Activated CD4-positive, alpha-beta T cell treated with anti-CD3 and anti-CD28 coated beads, Interleukin-2, amount 50 U/mL, for 1 hour (primary cell): ENCODE measurements at regions not wholly inside any gene's neighbourhood (a gene's known extent, or its start where the extent isn't known, plus 50 kb on each side); places are given as distances from the start of the nearest gene placed in this dataset.

Experiments used
- DNase-seq: peaks from one replicate; pipeline ENCODE4 v3.0.0-alpha.2; 2020

DNA sequence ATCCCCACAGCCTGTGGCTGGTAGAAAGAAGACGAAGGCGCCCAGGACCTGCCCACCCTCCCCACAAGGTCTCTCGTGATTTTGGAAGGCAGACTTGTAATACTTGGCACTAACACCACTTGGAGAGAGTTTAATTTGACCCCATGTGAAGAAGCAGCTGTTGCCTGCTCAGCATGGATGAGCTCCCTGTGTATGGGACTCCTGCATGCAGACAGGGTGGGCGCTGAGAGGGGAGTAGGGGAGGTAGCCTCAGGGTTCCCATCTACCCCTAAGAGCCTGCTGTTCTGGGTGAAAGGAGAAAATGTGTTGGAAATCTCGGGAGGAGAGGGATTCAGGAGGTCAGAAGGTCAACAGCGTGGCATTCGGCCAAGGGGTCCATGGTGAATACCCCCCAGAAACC lies 625.9 kb downstream of the TBC1D22A start:
- no peak for DNase-seq

DNA sequence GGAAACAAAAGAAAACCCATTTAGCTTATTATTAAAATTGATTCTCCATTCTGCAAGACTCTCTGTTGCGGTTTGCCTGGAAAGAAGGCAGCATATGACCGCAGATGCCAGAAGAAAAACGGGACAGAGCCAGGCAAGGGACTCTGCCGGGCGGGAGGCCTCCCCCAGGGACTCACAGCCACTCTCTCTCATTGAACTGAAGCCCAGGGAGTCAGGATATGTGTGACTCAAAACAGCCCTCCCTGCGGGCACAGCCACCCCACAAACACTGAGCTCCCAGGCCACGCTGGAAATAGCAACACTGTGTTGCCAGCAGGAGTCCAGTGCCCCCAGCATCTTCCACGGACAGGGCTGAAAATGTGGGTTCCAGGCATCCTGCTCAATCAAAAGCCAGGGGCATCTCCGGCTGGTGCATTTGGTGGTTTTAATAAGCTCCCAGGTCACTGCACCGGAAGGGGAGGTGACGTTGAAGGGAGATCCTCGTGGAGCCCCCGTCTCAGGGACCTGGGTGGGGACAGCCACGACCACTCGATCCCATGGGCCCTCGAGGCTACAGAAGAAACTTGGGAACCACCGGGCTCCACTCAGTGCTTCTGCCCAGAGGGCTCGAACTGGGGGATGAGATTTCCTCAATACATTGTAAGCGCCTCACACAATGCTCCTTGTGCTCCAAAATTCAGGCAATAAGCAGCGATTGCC lies 624.5 kb downstream of the TBC1D22A start:
- no peak for DNase-seq

DNA sequence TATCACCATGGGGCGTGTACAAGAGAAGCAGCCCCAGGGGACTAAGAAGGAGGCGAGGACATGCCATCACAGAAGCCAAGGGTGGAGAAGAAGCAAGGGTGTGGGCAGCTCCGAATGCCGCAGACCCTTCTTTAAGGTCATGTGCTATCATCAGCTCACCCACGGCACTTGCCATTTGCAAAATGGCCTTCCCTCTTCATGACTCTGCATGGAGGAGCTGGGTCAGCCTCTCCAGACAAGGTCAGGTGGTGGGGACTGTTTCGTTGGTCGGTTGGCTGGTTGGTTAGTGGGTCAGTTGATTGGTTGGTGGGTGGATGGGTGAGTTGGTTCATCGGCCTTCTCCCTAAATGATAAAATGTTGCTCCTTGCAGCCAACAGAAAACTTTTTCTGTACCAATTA lies 622.5 kb downstream of the TBC1D22A start:
- no peak for DNase-seq

GRCh38 chr22:47382164-47382890 lies 619.9 kb downstream of the TBC1D22A start:
- DNase-seq: no peak

DNA sequence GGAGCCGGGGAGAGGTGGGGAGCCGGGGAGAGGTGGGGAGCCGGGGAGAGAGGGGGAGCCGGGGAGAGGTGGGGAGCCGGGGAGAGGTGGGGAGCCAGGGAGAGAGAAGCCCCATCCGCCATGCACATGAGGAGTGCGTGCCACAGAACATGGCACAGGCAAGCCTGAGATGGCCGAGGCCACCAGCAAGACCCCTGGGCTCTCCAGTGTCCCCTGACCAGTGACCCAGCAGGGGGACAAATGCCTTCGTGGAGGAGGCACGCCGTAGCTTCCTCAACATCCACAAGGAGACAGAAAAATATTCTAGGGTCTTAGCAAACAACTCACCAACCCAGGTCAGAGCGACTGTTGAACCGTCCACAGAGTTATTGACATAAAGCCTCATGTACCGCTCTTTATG lies 618.8 kb downstream of the TBC1D22A start:
- DNase-seq: no peak

DNA sequence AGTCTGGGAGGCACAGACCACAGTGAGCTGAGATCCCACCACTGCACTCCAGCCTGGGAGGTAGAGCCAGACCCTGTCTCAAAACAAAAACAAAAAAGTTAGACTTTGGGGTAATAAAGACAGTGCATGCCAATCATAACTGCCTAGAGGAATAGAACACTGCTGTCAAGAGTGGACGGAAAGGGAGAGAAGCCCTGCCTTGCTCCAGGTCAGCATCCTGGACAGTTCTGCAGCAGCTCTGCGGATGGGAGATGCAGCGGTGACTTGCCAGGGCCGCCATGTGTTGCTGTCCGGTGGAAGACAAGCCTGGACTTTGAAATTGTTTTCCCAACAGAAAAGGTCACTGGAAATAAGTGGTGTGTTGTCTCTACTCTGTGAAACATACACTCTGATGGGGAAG lies 618.2 kb downstream of the TBC1D22A start:
- DNase-seq: no peak

GRCh38 chr22:47379037-47379436 lies 616.6 kb downstream of the TBC1D22A start:
- no peak for DNase-seq

- no peak for DNase-seq
Observed at GRCh38 chr22:47377926-47378560, 615.6 kb downstream of the TBC1D22A start.

DNA sequence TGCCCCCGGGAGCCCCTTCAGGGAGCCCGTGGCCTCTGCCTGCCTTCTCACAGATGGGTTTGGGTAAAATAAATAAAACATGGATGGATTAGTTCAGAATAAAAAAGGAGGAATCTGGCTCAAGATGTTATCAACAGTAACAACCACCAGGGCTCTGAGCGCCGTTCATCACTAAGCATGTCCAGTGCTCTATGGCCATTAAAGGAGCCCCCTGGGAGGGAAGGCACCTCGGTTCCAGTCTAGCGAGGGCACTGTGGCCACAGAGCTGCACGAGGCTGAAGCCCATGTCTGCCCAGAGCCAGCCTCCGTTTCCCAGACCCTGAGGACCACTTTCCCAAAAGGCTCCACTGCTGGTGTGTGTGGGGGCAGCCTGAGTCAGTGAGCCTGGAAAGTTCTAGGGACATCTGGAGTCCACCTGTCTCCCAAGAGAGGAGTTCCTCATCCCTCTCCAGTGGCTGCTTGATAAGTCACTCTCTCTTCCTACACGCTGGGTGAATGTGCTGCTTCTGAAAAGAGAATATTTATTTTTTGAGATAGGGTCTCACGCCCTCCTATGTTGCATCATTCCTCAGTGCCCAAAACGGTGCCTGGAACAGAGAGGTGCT lies 614.6 kb downstream of the TBC1D22A start:
- no peak for DNase-seq

DNA sequence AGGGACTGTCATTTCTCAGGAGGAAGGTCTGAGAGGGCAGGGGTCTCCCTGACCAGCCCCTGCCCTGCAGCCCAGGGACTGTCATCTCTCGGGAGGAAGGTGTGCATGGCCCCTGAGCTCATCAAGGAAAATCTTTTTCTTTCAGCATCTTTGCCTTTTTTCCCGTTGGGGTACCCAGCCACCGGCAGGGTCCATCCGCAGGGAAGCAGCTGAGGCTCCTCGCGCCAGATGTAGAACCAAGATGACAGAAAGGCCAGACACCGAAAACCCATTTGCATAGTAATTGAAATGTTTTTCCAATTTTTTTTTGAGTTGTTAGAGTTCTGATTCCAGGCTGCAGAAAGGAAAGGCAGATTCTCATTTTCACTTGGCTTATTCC lies 613.9 kb downstream of the TBC1D22A start:
- DNase-seq: no peak

GRCh38 chr22:47375621-47376321 lies 613.3 kb downstream of the TBC1D22A start:
- DNase-seq: no peak

- DNase-seq: no peak
Observed at GRCh38 chr22:47374901-47375575, 612.6 kb downstream of the TBC1D22A start.

DNA sequence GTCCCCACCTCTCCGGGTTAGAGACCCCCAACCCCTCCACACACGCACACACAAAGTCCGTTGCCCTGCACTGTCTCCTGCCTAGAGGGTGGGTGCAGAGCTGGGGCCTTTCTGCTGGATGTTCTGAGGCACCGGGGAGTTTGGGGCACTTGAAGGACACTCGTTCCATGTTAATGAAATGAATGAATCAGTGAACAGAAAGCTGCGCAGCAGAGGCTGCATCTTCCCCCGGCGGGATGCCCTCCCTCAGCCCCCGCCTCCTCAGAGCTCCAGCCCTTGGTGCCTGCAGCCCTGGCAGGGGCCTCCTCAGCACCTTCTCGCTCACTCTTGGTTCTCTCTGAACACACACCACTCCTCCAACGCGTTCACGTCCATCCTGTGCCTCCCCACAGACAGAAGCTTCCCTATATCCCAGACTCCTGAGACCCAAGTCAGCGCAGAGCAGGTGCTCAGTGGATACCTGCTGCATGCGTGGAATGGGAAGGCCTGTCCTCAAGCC lies 611.9 kb downstream of the TBC1D22A start:
- DNase-seq: no peak

GRCh38 chr22:47373648-47374272 lies 611.3 kb downstream of the TBC1D22A start:
- DNase-seq: no peak

DNA sequence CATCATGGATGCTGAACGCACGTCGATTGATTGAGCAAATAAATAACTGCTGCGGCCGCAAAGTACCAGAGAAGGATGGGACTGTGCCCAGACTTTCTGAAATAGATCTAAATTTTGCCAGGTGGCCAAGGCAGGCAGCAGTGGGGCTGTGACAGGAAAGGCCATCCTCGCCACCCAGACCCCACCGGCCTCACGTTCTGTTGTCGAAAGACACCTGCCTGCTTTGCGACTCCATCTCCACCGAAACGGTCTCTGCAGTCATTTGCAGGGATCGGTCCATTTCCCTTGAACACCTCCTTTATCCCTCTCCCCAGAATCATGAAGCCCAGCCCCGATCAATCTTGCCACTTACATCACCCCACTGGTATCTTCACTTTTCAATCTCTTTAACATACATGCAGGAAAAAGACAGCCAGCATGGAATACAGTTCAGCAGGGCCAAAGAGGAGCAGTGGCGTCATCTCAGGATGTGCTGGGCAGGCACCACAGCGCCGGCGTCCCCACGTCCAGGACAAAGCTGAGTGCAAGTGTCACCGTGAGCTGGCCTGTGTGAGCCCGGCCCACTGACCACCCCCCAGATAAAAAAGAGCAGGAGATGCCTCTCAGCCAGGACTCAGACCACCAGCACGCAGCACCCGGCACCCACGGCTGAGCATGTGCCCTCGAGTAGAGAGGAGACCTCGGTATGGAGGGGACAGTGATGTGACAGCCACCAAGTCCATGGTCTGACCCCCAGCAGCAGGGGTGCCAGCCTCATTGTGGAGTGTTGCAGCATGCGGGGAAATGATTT lies 610.3 kb downstream of the TBC1D22A start:
- DNase-seq: no peak

- DNase-seq: no peak
Observed at GRCh38 chr22:47372111-47372581, 609.7 kb downstream of the TBC1D22A start.

DNA sequence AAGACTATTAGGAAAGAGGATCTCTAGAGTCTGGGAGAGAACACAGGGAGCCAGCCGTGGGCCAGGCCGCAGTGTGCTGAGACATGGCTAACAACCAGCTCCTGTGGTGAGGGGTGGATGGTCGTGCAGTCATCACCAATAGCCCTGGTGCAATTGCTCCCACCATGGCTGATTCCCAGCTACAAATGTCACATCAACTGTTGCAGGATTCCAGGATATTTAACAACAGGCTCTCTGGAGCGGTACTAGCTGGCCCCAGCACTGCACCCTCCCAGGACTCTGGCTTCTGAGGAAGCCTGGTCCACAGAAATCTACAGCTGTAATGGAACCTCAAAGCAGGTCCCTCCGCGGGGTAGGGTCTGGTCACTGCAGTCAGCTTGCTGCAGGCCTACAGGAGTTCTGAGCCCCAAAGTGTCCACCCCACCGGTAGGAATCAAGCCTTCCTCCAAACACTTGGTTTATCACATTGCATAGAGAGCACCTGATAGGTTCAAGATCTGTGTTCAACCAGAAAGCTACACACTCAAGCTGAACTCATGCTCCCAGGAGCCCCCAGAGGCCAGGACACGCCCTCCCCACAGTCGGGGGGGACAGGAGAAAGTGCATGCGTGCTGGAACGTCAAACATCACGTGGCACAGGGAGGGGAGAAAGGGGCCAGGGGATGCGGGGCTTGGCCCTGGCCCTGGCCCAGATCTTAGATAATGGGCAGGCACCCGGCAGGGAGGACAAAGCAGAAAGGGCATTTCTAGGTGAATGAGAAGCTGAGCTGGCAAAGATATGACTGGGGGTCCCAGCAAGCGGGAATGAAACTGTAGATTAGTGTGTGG lies 609.0 kb downstream of the TBC1D22A start:
- no peak for DNase-seq

GRCh38 chr22:47370448-47371262 lies 608.2 kb downstream of the TBC1D22A start:
- DNase-seq: no peak

DNA sequence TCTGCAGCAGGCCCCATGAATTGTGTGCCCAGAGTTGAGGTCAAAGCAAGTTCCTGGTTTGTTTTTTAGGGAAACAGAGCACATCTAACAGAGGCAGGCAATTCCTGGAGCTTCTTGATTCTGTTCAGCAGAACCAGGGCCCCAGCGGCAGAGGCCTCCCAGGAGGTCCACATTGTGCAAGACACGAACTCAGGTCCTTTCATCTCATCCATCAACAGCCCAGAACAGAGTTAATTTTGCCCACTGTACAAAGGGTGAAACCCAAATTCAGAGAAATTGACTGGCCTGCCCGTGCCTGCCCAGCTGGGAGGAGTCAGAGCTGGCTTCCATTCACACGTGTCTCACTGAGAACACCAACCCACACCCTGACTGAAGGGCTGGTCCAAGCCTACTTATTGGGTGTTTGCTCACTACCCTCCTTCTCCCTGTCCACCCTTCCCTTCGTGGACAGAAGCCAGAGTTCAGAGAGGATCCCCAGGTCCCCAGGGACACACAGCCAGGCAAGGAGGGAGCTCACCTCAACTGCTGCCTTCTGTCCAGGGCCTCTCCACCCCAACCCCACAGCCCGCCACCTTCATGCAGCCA lies 607.1 kb downstream of the TBC1D22A start:
- no peak for DNase-seq
